ENCODE measurements at regions not wholly inside any gene's neighbourhood (a gene's known extent, or its start where the extent isn't known, plus 50 kb on each side); places are given as distances from the start of the nearest gene placed in this dataset.

- peak; percentile 16 for DNase-seq (ENCODE audit: low spot score)
Measured at GRCh38 chr13:53201454-53202225, 173.0 kb downstream of the OLFM4 start.

- DNase-seq (ENCODE audit: low spot score): no peak
Measured at GRCh38 chr13:53204598-53204997, 176.0 kb downstream of the OLFM4 start.

- DNase-seq (ENCODE audit: low spot score): no peak
Measured at GRCh38 chr13:53206455-53206854, 177.8 kb downstream of the OLFM4 start.

GRCh38 chr13:53207556-53207955, 178.9 kb downstream of the OLFM4 start:
- no peak for DNase-seq (ENCODE audit: low spot score)

GRCh38 chr13:53214433-53214832, 185.8 kb downstream of the OLFM4 start:
- no peak for DNase-seq (ENCODE audit: low spot score)

GRCh38 chr13:53215563-53215962, 186.9 kb downstream of the OLFM4 start:
- no peak for DNase-seq (ENCODE audit: low spot score)

GRCh38 chr13:53216773-53217172, 188.2 kb downstream of the OLFM4 start:
- no peak for DNase-seq (ENCODE audit: low spot score)

GRCh38 chr13:53217194-53217593, 188.6 kb downstream of the OLFM4 start:
- no peak for DNase-seq (ENCODE audit: low spot score)

GRCh38 chr13:53220038-53220437, 191.4 kb downstream of the OLFM4 start:
- no peak for DNase-seq (ENCODE audit: low spot score)

- no peak for DNase-seq (ENCODE audit: low spot score)
Measured at GRCh38 chr13:53237696-53238095, 209.1 kb downstream of the OLFM4 start.

GRCh38 chr13:53238261-53238660, 209.6 kb downstream of the OLFM4 start:
- DNase-seq (ENCODE audit: low spot score): no peak

- DNase-seq (ENCODE audit: low spot score): no peak
Measured at GRCh38 chr13:53240401-53241025, 211.9 kb downstream of the OLFM4 start.

GRCh38 chr13:53241891-53242348, 213.3 kb downstream of the OLFM4 start:
- no peak for DNase-seq (ENCODE audit: low spot score)

GRCh38 chr13:53249236-53249635, 220.6 kb downstream of the OLFM4 start:
- DNase-seq (ENCODE audit: low spot score): no peak

GRCh38 chr13:53250272-53250875, 221.8 kb downstream of the OLFM4 start:
- peak; percentile 48 for DNase-seq (ENCODE audit: low spot score)

GRCh38 chr13:53250977-53251376, 222.4 kb downstream of the OLFM4 start:
- DNase-seq (ENCODE audit: low spot score): no peak

- DNase-seq (ENCODE audit: low spot score): no peak
Measured at GRCh38 chr13:53254500-53254899, 225.9 kb downstream of the OLFM4 start.

GRCh38 chr13:53255795-53256194, 227.2 kb downstream of the OLFM4 start:
- no peak for DNase-seq (ENCODE audit: low spot score)

GRCh38 chr13:53260594-53260993, 232.0 kb downstream of the OLFM4 start:
- no peak for DNase-seq (ENCODE audit: low spot score)

- no peak for DNase-seq (ENCODE audit: low spot score)
Measured at GRCh38 chr13:53264751-53265385, 236.3 kb downstream of the OLFM4 start.

GRCh38 chr13:53266757-53267156, 238.1 kb downstream of the OLFM4 start:
- no peak for DNase-seq (ENCODE audit: low spot score)

GRCh38 chr13:53269634-53270033, 241.0 kb downstream of the OLFM4 start:
- no peak for DNase-seq (ENCODE audit: low spot score)

- DNase-seq (ENCODE audit: low spot score): no peak
Measured at GRCh38 chr13:53272873-53273272, 244.3 kb downstream of the OLFM4 start.

Measured in mucosa of gallbladder (tissue), 1 donor.